DND-41 (cell line): ENCODE measurements at regions not wholly inside any gene's neighbourhood (a gene's known extent, or its start where the extent isn't known, plus 50 kb on each side); places are given as distances from the start of the nearest gene placed in this dataset.

ENCODE experiments used
- ATAC-seq: fragments of 200-7000 bp; cut with Tn5 transposase; 3 replicates; pipeline ENCODE4 v1.9.1; 2021; ENCODE audit warnings: low read depth; ENCODE audit not compliant: insufficient read depth
- DNase-seq: peaks from one replicate; pipeline ENCODE4 v3.0.0-alpha.2; 2020
- H2AFZ ChIP-seq: 2 replicates; pipeline ENCODE4 v1.6.0; 2012; ENCODE audit warnings: low read depth, low read length
- H3K27ac ChIP-seq: 2 replicates; pipeline ENCODE4 v1.5.1; 2012; ENCODE audit warnings: low read length, inconsistent platforms
- H3K27me3 ChIP-seq: fragments of 200-600 bp; sonication (generic); 2 replicates; pipeline ENCODE4 v1.6.0; 2012; ENCODE audit warnings: low read length, mild to moderate bottlenecking, inconsistent platforms; ENCODE audit not compliant: insufficient read depth, poor library complexity
- H3K36me3 ChIP-seq: 2 replicates; pipeline ENCODE4 v1.5.1; 2012; ENCODE audit warnings: low read length, inconsistent platforms; ENCODE audit not compliant: insufficient read depth
- H3K4me1 ChIP-seq: 2 replicates; pipeline ENCODE4 v1.5.1; 2012; ENCODE audit warnings: mild to moderate bottlenecking, low read length; ENCODE audit not compliant: insufficient read depth
- H3K4me2 ChIP-seq: 2 replicates; pipeline ENCODE4 v1.6.0; 2012; ENCODE audit warnings: mild to moderate bottlenecking, moderate library complexity, low read length, inconsistent platforms; ENCODE audit not compliant: insufficient read depth
- H3K4me3 ChIP-seq, 2 experiments: fragments of 200-600 bp in 1 of 2; shearing (Covaris generic) in 1 of 2; 2 replicates each; pipeline ENCODE4 v1.5.1; 2012 to 2016; ENCODE audit warnings: inconsistent platforms in 2 of 2, low read length in 2 of 2, mild to moderate bottlenecking in 2 of 2, low read depth in 1 of 2, moderate library complexity in 1 of 2
- H3K79me2 ChIP-seq: 2 replicates; pipeline ENCODE4 v1.6.0; 2012; ENCODE audit warnings: low read length, inconsistent platforms; ENCODE audit not compliant: insufficient read depth
- H3K9ac ChIP-seq: 2 replicates; pipeline ENCODE4 v1.6.0; 2012; ENCODE audit warnings: low read depth, mild to moderate bottlenecking, inconsistent platforms, low read length, moderate library complexity
- H3K9me3 ChIP-seq: 2 replicates; pipeline ENCODE4 v1.5.1; 2012; ENCODE audit warnings: low read length, moderate library complexity, mild to moderate bottlenecking, inconsistent platforms; ENCODE audit not compliant: insufficient read depth, severe bottlenecking
- H4K20me1 ChIP-seq: 2 replicates; pipeline ENCODE4 v1.6.0; 2012; ENCODE audit warnings: low read length; ENCODE audit not compliant: insufficient read depth
- EZH2 ChIP-seq: IDR thresholded peaks from 3 replicates; pipeline ENCODE4 v1.6.1; 2012; ENCODE audit warnings: borderline replicate concordance, low read depth, mild to moderate bottlenecking, moderate library complexity, low read length, inconsistent platforms; ENCODE audit not compliant: severe bottlenecking
- TF ChIP-seq, protein P1 (sequence below): IDR thresholded peaks from 2 replicates; pipeline ENCODE4 v1.5.1; 2012; ENCODE audit warnings: borderline replicate concordance, low read length, moderate library complexity, mild to moderate bottlenecking; ENCODE audit not compliant: poor library complexity, severe bottlenecking; ENCODE audit errors: extremely low read depth

DNA sequence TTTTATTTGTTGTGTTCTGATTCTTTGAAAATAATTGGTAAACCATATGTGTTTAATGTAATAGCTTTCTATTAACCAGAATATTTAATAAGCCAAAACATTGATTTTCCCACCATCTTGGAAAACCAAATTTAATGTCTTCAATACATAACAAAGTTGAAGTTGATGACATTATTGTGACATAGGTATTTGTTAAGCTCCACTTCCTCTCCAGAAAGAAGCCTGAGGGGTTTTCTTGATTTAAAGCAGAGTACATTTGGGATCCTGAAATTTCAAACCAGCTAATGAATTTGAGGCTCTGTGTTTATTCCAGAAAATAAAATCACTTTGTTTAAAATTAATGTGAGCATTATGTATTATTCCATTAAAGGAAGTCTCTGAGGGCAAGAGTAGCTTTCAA, 106.3 kb downstream of the PERP start:
- Histone ChIP-seq H3K36me3 (no peaks in the 10 kb centered on the region), H3K27ac (no peak overlapping the region), H3K4me1 (0 out of 2 replicates have a peak, but pooled peaks cover 2% of the 10 kb centered on the region), H3K79me2 (no peaks in the 10 kb centered on the region), H3K9ac (no peak overlapping the region), H3K9me3 (peaks cover 3% of the 10 kb centered on the region), H3K27me3 (no peaks in the 10 kb centered on the region), H4K20me1 (no peaks in the 10 kb centered on the region), H2AFZ (no peak overlapping the region), H3K4me3 (no peak overlapping the region), H3K4me2 (no peak overlapping the region)
- ATAC-seq (no peak), DNase-seq (no peak)
- TF ChIP-seq, protein P1, sequence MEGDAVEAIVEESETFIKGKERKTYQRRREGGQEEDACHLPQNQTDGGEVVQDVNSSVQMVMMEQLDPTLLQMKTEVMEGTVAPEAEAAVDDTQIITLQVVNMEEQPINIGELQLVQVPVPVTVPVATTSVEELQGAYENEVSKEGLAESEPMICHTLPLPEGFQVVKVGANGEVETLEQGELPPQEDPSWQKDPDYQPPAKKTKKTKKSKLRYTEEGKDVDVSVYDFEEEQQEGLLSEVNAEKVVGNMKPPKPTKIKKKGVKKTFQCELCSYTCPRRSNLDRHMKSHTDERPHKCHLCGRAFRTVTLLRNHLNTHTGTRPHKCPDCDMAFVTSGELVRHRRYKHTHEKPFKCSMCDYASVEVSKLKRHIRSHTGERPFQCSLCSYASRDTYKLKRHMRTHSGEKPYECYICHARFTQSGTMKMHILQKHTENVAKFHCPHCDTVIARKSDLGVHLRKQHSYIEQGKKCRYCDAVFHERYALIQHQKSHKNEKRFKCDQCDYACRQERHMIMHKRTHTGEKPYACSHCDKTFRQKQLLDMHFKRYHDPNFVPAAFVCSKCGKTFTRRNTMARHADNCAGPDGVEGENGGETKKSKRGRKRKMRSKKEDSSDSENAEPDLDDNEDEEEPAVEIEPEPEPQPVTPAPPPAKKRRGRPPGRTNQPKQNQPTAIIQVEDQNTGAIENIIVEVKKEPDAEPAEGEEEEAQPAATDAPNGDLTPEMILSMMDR = no peak
- no peak for TF ChIP-seq EZH2

DNA sequence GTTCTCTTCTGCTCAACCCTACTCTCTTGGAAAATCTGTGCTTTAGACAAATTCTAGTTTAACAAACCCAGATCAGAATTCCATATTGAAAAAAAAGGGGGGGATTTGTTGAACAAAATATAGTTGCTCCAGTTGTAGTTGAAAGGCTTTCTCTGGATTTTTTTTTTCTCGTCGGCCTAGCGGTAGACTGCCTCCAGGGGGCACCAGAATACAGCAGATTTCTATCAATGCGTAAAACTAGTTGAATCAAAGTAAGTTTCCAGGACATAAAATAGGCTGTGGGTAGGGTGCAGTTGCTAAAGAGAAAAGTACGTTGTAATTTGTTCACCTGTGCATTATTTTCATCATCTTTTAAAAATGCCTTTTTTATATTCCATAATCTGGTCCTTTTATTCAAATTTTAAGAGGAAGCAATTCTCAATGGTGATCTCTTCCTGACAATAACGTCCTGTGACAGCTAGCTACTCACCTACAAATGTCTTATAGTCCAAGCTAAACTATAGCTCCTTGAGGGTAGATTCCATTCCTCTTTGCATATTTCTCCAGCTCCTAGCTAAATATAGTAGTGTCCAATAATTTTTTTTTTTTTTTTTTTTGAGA, 105.4 kb downstream of the PERP start:
- no peak overlapping the region for H2AFZ ChIP-seq
- H3K4me1 ChIP-seq = 0 out of 2 replicates have a peak, but pooled peaks cover 2% of the 10 kb centered on the region
- no peak overlapping the region for H3K27ac ChIP-seq
- H3K27me3 ChIP-seq = no peaks in the 10 kb centered on the region
- DNase-seq (peak; percentile 66), ATAC-seq (peak; percentile 48; the same call in 1 of the 3 replicates)
- no peaks in the 10 kb centered on the region for H3K79me2 ChIP-seq
- H3K9ac ChIP-seq = no peak overlapping the region
- no peak for TF ChIP-seq EZH2
- TF ChIP-seq, protein P1 = peak; percentile 90
- H3K4me2 ChIP-seq = no peak overlapping the region
- no peaks in the 10 kb centered on the region for H4K20me1 ChIP-seq
- H3K9me3 ChIP-seq = peaks cover 3% of the 10 kb centered on the region
- H3K36me3 ChIP-seq = no peaks in the 10 kb centered on the region
- H3K4me3 ChIP-seq = no peak overlapping the region

GRCh38 chr6:138004430-138005287, 102.6 kb downstream of the PERP start:
- DNase-seq (peak; percentile 50), ATAC-seq (peak; percentile 90)
- no peak overlapping the region for H3K4me3 ChIP-seq
- 0 out of 2 replicates have a peak, but pooled peaks cover 2% of the 10 kb centered on the region for H3K4me1 ChIP-seq
- H3K36me3 ChIP-seq = no peaks in the 10 kb centered on the region
- no peaks in the 10 kb centered on the region for H3K79me2 ChIP-seq
- H3K27ac ChIP-seq = no peak overlapping the region
- no peak overlapping the region for H3K4me2 ChIP-seq
- no peak overlapping the region for H3K9ac ChIP-seq
- H4K20me1 ChIP-seq = no peaks in the 10 kb centered on the region
- no peak for TF ChIP-seq EZH2
- TF ChIP-seq, protein P1 = peak; percentile 86
- H3K9me3 ChIP-seq = no peaks in the 10 kb centered on the region
- H2AFZ ChIP-seq = no peak overlapping the region
- no peaks in the 10 kb centered on the region for H3K27me3 ChIP-seq
